ENCODE measurements at regions not wholly inside any gene's neighbourhood (a gene's known extent, or its start where the extent isn't known, plus 50 kb on each side); places are given as distances from the start of the nearest gene placed in this dataset.

DNA sequence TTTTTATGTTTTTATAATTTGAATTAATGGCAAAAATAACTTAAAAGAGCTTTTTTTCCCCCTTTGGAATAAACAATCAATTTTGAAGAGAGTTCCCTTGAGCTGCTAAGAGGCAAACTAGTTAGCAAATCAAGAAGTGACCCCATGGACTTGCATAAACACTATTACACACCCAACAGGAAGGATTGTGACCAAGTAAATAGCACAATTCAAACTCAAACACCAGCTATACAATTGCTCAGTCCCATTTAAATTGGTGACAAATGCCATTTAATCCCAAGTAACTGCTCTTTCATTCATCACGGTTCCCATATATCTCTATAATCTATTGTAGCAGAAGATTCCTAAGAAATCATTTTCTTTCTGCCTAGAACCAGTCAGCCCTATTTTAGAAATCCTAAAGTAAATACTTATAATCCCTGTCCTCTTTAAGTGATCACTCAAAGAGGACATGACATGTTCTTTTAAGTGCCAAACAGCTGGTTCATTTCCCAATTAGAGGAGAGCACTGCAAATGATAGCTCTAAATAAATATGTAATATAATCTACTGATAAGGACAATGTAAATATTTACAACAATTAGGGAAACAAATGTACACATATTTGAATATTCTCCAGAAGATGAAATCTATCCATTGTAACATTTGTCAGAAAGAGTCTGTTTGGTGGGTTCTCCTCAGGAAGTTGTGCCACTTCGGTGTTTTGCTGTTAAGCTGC is 137.8 kb upstream of the ADAMTS9 start:
- TF ChIP-seq, protein P1, sequence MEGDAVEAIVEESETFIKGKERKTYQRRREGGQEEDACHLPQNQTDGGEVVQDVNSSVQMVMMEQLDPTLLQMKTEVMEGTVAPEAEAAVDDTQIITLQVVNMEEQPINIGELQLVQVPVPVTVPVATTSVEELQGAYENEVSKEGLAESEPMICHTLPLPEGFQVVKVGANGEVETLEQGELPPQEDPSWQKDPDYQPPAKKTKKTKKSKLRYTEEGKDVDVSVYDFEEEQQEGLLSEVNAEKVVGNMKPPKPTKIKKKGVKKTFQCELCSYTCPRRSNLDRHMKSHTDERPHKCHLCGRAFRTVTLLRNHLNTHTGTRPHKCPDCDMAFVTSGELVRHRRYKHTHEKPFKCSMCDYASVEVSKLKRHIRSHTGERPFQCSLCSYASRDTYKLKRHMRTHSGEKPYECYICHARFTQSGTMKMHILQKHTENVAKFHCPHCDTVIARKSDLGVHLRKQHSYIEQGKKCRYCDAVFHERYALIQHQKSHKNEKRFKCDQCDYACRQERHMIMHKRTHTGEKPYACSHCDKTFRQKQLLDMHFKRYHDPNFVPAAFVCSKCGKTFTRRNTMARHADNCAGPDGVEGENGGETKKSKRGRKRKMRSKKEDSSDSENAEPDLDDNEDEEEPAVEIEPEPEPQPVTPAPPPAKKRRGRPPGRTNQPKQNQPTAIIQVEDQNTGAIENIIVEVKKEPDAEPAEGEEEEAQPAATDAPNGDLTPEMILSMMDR (IDR thresholded peaks at IDR 0.05), result no peak
- TF ChIP-seq EP300 (IDR thresholded peaks at IDR 0.05; ENCODE audit: low read depth), result no peak

Data from transverse colon (tissue), 3 donors.